ENCODE measurements at regions not wholly inside any gene's neighbourhood (a gene's known extent, or its start where the extent isn't known, plus 50 kb on each side); places are given as distances from the start of the nearest gene placed in this dataset.

DNA sequence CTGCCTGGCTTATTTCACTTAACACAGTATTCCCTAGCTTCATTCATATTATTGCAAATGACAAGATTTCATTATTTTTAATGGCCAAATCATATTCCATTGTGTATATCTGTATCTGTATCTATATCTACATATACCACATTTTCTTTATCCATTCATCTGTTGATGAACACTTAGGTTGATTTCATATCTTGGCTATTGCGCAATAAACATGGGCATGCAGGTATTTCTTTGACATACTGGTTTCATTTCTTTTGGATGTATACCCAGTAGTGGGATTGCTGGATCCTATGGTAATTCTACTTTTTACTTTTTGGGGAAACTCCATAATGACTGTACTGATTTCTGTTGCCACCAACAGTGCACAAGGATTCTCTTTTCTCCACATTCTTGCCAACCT lies 68.9 kb upstream of the CREB5 start:
- TF ChIP-seq EZH2 (IDR thresholded peaks at IDR 0.05; ENCODE audit: low read length): no peak
- TF ChIP-seq, protein P1, sequence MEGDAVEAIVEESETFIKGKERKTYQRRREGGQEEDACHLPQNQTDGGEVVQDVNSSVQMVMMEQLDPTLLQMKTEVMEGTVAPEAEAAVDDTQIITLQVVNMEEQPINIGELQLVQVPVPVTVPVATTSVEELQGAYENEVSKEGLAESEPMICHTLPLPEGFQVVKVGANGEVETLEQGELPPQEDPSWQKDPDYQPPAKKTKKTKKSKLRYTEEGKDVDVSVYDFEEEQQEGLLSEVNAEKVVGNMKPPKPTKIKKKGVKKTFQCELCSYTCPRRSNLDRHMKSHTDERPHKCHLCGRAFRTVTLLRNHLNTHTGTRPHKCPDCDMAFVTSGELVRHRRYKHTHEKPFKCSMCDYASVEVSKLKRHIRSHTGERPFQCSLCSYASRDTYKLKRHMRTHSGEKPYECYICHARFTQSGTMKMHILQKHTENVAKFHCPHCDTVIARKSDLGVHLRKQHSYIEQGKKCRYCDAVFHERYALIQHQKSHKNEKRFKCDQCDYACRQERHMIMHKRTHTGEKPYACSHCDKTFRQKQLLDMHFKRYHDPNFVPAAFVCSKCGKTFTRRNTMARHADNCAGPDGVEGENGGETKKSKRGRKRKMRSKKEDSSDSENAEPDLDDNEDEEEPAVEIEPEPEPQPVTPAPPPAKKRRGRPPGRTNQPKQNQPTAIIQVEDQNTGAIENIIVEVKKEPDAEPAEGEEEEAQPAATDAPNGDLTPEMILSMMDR (optimal IDR thresholded peaks at IDR 0.05 in 1 of 3, IDR thresholded peaks at IDR 0.05 in 1 of 3, conservative IDR thresholded peaks at IDR 0.05 in 1 of 3; ENCODE audit: extremely low read depth in 1 of 3, insufficient read depth in 2 of 3, low read length in 3 of 3): no peak

Data from keratinocyte (primary cell).